Hepatocyte (in vitro differentiated cells): ENCODE measurements at regions not wholly inside any gene's neighbourhood (a gene's known extent, or its start where the extent isn't known, plus 50 kb on each side); places are given as distances from the start of the nearest gene placed in this dataset.

Experiments
- EZH2 ChIP-seq: fragments of 200-600 bp; sonication (generic); IDR thresholded peaks from 2 replicates; pipeline ENCODE4 v1.6.1; 2016; ENCODE audit warnings: antibody characterized with exemption, mild to moderate bottlenecking, borderline replicate concordance
- TF ChIP-seq, protein P1 (sequence below): fragments of 200-600 bp; sonication (generic); IDR thresholded peaks from 2 replicates; pipeline ENCODE4 v1.5.1; 2016; ENCODE audit warnings: antibody characterized with exemption, mild to moderate bottlenecking; ENCODE audit not compliant: poor library complexity

DNA sequence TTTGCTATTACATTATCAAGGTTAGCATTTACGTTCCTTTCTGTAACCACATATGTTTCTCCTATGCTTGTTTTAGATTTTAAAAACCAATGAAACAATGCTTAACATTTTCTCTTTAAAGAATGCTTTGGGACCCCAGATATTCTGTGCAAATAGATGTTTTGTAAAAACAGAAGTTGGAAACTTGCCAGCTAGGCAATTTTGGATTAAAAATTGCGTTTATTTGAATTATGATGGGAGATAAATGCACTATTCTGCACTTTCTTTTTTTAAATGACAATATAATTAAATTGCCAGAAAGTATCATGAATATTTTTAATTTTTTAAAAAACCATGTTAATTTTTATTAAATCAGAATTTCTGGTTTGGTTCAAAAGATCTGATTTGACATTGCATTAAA is 81.6 kb downstream of the MACIR start:
- TF ChIP-seq, protein P1, sequence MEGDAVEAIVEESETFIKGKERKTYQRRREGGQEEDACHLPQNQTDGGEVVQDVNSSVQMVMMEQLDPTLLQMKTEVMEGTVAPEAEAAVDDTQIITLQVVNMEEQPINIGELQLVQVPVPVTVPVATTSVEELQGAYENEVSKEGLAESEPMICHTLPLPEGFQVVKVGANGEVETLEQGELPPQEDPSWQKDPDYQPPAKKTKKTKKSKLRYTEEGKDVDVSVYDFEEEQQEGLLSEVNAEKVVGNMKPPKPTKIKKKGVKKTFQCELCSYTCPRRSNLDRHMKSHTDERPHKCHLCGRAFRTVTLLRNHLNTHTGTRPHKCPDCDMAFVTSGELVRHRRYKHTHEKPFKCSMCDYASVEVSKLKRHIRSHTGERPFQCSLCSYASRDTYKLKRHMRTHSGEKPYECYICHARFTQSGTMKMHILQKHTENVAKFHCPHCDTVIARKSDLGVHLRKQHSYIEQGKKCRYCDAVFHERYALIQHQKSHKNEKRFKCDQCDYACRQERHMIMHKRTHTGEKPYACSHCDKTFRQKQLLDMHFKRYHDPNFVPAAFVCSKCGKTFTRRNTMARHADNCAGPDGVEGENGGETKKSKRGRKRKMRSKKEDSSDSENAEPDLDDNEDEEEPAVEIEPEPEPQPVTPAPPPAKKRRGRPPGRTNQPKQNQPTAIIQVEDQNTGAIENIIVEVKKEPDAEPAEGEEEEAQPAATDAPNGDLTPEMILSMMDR: no peak
- TF ChIP-seq EZH2: no peak
